Renal pelvis (tissue), 1 donor: ENCODE measurements at regions not wholly inside any gene's neighbourhood (a gene's known extent, or its start where the extent isn't known, plus 50 kb on each side); places are given as distances from the start of the nearest gene placed in this dataset.

Source experiments
- DNase-seq: peaks from one replicate; pipeline ENCODE4 v3.0.0-alpha.2; 2013

DNA sequence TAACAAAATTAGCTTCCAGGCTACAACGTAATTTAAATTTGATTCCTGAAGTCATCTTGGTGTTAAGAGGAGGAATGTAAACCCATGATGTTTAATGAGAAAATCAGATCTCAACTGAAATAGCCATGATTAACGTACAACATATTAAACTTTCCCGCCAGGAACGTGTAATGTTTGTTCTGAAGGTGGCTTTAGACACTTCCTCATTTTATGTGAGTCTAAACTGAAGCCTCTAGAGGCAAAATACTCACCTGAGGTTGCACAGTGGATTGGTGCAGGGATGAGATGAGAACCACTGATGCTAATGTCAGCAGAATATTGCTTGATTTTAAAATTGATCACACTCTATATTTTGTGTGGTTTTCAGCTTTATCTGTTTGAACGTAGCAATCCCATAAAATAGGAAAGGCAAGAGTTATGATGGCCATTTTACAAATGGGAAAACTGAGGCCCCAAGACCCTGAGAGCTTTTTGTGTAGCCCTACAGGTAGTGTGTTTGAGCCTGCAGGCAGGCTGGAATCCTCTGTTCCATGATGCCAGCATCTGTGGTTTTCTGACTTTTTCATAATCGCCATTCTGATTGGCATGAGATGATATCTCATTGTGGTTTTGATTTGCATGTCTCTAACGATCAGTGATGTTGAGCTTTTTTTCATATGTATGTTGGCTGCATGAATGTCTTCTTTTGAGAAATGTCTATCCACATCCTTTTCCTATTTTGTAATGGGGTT, 243.7 kb upstream of the BMPER start:
- no peak for DNase-seq

DNA sequence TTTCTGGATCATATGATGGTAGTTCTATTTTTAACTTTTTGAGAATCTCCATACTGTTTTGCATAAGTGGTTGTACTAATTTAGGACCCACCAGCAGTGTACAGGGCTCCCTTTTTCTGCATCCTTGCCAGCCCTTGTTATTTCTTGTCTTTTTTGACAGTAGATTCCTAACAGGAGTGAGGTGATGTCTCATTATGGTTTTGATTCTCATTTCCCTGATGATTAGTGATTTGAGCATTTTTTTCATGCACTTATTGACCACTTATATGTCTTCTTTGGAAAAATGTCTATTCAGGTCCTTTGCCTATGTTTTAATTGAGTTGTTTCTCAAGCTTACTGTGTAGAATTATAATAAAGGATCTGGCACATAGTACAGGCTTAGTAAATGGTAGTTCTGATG, 238.8 kb upstream of the BMPER start:
- DNase-seq = no peak

DNA sequence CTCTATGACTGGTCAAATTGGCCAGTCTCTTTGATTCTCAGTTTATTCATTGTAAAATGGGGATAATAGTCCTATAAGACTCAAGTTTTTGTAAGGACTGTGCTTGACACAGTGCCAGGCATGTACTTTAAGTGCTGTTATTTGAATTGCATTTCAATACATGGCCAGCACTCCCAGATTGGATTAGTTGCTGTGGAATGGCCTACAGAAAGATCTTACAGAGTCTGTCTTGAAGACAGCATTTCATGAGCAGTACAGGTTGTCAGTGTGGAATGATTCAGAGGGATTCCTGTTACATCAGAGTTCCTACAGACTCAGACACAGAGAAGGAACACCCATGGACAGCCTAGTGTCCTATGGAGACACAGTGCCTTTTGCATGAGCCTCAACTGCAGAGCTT, 238.1 kb upstream of the BMPER start:
- DNase-seq = no peak

- DNase-seq = peak; percentile 85
These were observed 236.1 kb upstream of the BMPER start for GRCh38 chr7:33669251-33669670.

DNA sequence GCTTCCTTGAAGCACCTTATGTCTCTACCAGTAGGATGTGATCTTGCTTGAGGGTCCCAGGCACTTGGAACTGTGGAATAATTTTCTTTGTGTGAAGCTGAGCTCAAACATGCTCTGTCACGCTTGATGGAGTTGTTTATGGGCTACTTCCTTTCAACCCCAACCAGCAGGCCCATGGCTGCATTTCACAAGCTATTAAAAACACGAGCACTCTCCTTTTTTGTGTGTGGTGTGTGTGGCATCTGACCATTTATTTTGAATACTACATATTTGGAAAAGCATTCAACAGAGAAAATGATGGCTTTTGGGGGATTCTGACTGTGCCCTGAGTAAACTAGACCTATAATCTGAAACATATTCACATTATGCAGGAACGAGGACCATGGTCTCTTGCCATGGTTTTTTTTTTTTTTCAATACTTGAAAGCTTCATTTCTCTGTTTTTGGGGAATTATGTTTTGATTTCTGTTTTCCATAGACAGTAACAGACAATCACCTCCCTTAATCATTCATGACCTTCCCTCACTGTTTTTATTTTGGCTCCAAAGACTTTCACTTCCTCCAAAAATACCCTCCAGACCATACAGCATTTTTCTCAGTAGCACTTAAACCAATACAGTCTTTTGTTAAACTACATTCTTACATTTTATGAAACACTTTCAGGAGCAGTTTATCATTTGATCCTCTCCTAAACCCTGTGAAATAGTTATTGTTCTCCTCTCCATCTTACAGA, 233.6 kb upstream of the BMPER start:
- peak; percentile 67 for DNase-seq

GRCh38 chr7:33673029-33673700, 232.2 kb upstream of the BMPER start:
- DNase-seq = no peak

DNA sequence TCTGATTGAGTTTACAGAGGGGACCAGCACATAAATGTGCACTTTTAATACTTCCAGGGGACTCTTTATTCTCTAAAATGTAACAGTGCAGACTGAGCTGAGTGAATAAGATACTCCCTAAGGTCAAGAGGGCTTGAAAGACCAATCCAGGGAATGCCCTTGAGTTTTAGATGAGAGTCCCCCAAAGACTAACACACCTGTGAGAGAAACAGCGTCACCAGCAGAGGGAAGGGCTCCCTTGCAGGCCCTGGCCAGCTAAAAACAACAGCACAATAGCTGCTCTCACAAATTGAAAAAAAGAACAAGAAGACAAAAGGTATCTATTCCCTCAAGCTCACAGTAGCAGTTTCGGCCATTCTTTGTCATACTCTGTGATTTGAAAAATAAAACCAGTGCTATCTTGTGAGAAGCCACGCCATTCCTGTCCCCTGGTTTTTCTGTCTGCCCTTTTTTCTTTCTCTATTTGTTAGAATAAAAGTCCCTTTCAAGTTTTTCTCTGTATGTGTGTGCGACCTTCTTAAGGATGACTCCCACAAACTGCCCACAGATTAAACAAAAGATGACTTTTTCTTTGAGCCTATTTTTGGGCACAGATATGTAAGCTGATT, 230.4 kb upstream of the BMPER start:
- DNase-seq = no peak

GRCh38 chr7:33677556-33677955, 227.8 kb upstream of the BMPER start:
- DNase-seq = no peak

GRCh38 chr7:33678569-33679335, 226.6 kb upstream of the BMPER start:
- DNase-seq = no peak

DNA sequence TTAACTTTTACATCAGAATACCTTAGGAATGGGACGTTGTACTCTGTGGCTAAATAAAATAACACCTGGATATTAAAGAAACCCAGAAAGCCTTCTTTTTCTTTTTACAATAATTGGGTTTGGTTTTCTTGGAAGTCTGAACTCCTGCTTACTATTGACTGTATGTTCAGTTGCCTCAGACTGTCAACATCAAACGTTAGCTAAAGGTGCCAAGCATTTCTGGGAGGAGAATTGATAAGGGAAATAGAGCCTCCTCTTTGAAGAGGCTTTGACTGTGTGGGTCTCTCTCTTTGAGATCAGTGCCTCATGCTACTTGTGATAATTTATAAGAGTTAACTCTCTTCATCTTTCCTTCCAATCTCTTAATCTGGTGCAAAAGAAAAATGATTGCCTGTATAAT, 224.7 kb upstream of the BMPER start:
- no peak for DNase-seq

- no peak for DNase-seq
These were observed 219.8 kb upstream of the BMPER start for GRCh38 chr7:33685503-33685902.

GRCh38 chr7:33685981-33686683, 219.2 kb upstream of the BMPER start:
- DNase-seq = no peak

DNA sequence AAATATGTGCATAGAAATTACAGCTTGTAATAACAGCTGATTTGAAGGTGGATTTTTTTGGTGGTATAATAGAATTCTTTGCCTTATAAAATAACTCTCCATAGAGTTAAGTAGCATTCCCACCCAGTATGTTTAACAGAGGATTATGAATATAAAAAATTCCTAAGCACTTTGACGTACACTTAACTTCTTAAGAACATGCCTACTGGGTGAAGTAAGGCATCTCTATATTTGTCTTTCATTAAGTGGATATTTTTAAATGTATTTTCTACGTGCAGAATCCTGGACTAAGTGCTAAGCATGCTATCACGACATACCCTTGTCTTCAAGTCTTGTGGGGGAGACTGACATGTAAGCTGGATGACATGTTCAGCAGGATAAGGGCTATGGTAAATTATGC, 217.7 kb upstream of the BMPER start:
- no peak for DNase-seq

DNA sequence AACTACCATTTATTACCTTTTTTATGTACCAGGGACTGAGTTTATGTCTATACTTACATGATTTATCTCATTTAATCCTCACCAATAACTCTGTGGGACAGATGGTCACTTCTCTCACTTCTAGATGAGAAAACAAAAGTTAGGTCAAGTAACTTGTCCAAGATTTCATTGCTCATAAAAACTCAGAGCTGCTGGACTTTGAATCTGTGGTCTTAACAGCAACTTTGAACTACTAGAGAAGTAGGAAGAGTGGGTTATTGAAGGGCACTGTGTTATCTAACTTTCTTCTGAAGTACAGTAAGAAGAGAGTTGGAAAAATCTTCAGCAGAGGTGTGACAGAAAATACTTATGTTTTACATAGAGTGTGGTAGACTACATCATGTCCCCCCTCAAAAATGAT, 214.2 kb upstream of the BMPER start:
- DNase-seq = no peak

- DNase-seq = no peak
These were observed 212.4 kb upstream of the BMPER start for GRCh38 chr7:33692956-33693355.

DNA sequence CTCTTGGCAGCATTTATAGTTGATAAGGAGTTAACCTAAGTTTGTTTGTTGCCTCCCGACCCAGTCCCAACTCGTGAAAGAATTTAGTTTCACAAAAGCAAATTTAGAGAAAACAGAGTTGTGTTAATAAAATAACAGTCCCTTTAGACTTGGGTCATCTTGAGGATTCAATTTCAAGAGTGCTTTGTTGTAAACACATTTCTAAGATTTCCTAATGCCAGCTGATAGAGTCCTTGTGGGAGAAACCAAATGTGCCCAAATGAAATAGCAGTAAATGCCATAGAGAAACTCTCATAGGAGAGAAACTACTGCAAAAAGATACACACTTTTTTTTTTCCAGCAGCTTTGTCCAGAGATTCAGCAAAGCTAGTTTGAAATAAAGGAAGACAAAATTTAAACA, 211.3 kb upstream of the BMPER start:
- DNase-seq = no peak

DNA sequence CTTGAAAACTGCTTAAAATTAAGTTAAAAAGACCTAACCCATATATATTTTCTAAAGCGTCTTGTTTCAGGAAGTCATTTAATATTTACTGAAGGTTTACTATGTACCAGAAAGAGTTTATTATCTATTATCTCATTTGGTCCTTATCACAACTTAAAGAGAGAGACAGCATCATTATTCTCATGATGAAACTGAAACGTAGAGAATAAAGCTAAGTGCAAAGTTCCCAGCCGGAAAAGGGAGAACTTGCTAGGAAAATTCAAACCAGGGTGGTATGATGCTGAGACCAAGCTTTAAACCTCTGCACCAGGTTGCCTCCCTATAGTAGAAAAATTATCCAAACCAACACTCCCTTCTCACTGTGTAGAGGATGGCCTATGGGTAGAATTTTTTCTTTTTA, 207.7 kb upstream of the BMPER start:
- no peak for DNase-seq

- no peak for DNase-seq
These were observed 207.3 kb upstream of the BMPER start for GRCh38 chr7:33698041-33698440.

GRCh38 chr7:33698692-33699128, 206.6 kb upstream of the BMPER start:
- peak; percentile 65 for DNase-seq

DNA sequence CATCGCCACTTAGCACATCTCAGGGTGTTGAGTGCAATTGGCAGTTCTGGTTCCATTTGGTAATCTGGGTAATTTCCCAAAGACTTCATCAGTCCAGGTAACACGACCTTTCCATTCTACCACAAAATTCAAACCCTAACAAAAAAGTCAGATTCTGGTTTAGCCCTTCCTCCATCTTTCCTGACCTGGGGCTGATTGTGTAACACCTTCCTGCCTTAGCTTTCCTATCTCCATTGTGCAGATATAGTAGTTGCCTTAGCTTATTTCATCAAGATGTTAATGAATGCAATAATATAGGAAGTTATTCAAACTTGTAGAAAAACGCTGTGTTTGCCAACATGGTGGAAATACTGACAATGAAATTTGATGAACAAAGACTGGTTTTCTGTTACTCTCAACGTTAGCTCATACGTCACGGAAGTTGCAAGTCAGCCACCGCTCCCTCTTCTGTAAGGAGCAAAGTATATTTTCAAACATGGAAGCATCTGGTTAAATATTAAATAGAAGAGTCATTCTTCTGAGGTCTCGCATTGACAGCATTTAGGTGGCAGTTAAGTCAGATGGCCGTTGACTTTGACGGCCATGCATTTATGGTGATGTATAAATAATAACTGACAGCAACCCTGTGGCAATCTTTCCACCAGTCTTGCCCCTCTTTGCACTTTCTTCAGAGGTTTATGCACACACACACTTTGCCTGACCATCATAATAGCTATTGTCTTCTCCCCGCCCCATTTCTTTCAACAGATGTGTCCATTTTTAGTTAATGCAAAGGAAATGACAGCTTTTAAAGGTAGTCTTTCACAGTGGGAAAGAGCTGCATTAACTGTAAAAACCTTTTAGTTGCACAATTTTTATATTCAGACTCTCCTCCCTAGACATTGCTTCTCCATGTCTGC, 205.1 kb upstream of the BMPER start:
- DNase-seq = no peak
